ENCODE measurements at regions not wholly inside any gene's neighbourhood (a gene's known extent, or its start where the extent isn't known, plus 50 kb on each side); places are given as distances from the start of the nearest gene placed in this dataset.

DNA sequence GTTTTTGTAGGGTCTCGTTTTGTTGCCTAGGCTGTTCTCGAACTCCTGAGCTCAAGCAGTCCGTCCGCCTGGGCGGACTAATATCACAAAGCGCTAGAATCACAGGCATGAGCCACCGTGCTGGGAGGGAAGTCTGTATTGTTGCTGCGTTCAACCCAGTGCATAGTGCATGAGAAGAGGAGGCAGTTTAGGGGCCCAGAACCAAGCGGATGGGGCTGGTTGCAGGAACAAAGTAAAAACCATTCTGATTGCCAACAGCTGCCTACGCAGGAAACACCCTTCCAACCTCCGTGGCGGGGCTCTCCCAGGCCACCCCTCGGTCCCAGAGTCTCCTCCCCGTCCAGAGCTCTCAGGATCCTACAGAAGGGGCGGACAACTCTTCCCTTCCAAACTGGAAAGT, 87.1 kb downstream of the ANXA2R start:
- H3K27ac ChIP-seq = no peak overlapping the region
- no peak for TF ChIP-seq CTCF (conservative IDR thresholded peaks at IDR 0.05)

DNA sequence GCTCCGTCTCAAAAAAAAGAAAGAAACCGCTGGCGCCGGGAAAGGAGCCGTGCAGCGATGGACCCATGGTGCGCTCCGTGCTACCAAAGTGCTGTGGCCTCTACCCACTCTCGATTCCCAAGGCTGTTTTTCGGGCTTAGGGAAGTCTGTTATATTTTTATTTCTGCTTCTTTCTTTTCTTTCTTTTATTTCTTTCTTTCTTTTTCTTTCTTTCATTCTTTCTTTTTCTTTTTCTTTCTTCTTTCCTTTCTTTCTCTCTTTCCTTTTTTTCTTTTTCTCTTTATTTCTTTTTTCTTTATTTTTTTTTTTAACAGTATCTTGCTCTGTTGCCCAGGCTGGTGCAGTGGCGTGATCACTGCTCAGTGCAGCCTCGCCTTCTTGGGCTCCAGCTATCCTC, 87.5 kb downstream of the ANXA2R start:
- no peak for TF ChIP-seq CTCF (conservative IDR thresholded peaks at IDR 0.05)
- no peak overlapping the region for H3K27ac ChIP-seq

DNA sequence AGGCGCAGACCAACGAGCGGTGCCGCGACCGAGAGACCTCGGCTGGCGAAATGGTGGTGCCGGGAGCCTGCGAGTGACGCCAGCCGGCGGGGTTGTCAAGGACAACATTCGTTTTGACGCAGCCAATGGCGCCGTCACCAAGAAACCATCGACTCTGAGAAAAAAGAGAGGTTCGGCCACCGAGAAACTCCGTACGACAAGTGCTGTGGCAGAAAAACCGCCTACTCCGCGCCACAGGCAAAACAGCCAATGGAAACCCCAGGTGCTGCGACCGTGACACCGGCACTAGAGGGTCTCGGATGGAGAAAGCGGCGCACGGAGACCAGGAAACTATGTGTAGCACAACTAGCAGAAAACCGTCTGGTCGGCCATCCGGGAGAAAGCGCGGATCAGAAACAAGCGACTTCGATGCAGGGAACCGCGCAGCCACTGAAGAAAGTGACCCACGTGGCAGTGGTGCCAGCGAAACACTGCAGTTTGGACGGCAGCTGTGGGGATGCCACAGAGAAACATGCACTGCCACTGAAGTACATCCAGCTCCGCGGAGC, 88.8 kb downstream of the ANXA2R start:
- H3K27ac ChIP-seq = peak overlapping the region; percentile 69
- TF ChIP-seq CTCF (conservative IDR thresholded peaks at IDR 0.05) = no peak

DNA sequence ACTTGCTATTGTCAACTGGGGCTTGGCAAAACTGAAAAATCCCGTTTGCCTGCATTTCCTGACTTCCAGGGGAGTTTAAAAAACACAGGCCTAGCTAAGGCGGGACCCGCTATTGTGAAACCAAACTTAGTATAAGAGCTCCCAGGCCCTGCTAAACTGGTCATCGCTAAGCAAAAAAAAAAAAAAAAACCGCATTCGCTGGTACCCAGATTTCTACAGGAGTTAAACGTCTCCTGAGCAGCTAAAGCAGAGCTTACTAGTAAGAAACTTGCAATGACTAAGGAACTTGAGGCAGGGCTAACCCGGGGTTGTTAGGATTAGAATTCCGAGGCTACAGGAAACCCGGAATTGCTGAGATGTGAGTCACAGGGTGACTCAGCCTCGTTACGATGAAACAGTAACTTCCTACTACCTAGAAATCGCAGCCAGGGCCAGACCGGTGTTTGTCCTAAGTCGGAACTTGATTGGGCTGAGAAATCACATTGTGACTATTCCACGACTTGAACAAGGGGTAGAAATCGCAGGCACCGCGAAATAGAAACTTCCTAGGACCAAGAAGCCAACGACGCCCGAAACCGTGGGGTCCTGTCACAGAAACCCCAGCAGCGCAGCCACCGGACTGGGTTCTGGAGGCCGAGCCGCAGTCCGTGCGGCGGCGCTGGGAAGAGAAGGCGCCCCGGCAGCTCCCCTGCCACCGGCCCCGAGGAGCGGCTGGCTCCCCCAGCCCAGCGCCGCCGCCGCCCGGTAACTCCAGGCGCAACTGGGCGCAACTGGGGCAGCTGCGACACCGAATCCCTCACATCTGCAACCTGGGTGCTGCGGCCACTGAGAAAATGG, 89.4 kb downstream of the ANXA2R start:
- TF ChIP-seq CTCF (conservative IDR thresholded peaks at IDR 0.05) = no peak
- H3K27ac ChIP-seq = peak overlapping the region; percentile 69

GRCh38 chr5:42950116-42950455, 90.0 kb downstream of the ANXA2R start:
- no peak for TF ChIP-seq CTCF (conservative IDR thresholded peaks at IDR 0.05)
- peak overlapping the region; percentile 69 for H3K27ac ChIP-seq

DNA sequence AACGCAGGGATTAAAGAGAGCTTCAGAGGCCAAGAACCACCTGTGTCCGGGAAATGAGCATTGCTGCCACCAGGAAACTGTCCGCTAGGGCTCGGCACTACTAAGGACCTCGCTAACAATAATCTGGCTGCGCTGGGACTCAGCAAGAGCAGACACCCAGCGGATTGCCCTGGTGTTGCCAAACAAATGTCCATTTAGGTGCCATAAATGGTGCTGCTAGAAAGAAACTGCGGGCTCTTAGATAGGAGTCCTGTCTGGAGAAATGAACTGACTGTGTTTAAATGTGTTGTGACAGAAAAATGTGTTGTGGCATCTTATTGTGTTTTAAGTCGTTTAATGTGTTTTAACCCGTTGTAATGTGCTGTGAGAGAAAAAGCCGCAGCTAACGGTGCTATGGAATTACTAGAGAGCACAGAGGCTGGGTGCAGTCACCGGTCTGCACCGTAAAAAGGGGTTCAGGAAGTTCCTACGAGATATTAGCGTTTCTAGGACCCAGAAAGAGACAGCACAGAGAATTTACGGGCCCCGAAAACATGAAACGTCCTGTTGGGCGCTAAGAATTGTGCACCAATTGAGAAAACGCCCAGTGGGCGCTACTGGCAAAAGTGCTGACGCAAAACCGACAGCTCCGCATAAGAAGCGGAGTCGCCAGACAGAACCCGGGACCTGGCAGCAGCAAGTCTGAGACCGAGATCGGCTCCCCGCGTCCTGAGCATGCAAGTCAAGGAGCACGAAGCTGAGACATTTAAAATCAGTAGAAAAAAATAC, 90.6 kb downstream of the ANXA2R start:
- TF ChIP-seq CTCF (conservative IDR thresholded peaks at IDR 0.05) = no peak
- peak overlapping the region; percentile 69 for H3K27ac ChIP-seq

DNA sequence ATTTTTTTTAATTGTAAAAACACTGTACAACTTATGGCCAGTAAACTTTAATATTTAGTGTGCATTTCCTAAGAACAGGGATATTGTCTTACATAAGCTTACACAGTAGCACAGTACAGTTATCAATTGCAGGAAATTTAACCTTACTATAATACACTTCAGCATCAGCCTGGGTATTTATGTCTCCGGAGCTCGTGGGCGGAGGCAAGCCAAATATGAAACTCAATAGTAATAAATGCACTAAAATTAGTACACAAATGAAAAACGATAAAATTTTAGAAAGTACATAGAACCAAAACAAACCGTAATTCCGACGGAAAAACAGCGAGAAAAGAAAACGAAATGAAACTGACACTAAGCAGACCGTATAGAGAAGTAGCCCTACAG, 91.2 kb downstream of the ANXA2R start:
- no peak for TF ChIP-seq CTCF (conservative IDR thresholded peaks at IDR 0.05)
- H3K27ac ChIP-seq = no peak overlapping the region

Measured in VCaP (cell line).